ENCODE measurements at regions not wholly inside any gene's neighbourhood (a gene's known extent, or its start where the extent isn't known, plus 50 kb on each side); places are given as distances from the start of the nearest gene placed in this dataset.
"Not testable (repeated sequence)": the region's sequence is repeated elsewhere in the genome, so short reads cannot be mapped to it uniquely, and the experiment has no call there.

DNA sequence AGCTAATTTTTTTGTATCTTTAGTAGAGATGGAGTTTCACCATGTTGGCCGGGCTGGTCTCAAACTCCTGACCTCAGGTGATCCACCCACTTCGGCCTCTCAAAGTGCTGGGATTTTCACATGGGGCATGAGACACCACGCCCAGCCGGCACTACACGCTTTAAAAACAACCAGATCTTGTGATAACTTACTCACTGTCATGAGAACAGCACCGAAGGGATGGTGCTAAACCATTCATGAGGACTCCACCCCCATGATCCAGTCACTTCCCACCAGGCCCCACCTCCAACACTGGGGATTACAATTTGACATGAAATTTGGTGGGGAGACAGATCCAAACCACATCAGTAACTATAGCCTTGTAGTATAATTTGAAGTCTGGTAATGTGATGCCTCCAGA lies 67.4 kb upstream of the ZNF169 start:
- DNase-seq (ENCODE audit: low spot score), result not testable (repeated sequence)

DNA sequence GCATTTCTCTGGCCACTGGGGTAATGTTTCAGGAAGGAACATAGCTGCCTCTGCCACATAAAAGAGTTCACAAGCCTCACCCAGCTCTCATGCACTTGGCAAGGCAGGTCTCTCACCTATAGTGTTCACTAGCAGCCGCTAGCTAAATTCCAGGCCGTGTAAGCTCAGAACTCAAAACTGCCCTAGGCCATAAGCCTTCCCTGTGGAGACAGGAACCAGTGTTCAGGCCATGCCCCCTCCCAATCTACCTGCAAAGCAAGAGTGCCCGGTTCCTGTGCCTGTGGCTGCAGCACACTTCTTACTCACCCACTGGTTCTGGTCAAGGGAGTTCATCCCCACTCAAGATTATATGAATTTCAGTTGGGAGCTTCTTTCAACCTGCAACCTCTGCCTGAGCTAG lies 60.7 kb upstream of the ZNF169 start:
- DNase-seq (ENCODE audit: low spot score), result no peak

DNA sequence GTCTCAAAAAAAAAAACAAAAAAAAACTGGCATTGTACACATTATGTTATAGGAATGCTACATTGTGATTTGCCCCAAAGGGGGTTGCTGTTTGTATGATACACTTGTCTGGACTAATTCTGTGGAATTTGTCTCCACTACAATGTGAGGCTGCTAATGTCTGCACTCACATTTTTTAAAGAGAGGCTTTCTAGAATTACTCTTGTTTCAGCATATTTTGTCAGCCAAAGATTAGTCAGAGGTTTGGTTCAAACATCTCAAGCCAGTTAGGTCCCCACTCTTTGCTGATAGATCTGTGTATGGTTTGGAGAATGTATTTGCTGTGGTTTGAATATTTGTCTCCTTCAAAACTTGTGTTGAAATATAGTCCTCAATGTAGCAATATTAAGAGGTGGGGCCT lies 59.3 kb upstream of the ZNF169 start:
- no peak for DNase-seq (ENCODE audit: low spot score)

DNA sequence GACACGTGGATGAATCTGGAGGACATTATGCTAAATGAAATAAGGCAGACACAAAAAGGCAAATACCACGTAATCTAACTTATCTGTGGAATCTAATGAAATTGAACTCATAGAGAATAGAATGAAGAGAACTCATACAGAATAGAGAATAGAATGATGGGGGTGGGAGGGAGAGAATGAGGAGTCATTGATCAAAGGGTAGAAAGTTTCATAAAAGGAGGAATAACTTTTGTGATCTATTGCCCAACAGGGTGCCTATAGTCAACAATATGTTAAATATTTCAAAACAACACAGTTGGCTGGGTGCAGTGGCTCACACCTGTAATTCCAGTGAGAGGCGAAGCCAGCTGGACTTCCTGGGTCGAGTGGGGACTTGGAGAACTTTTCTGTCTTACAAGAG lies 54.9 kb upstream of the ZNF169 start:
- no peak for DNase-seq (ENCODE audit: low spot score)

DNA sequence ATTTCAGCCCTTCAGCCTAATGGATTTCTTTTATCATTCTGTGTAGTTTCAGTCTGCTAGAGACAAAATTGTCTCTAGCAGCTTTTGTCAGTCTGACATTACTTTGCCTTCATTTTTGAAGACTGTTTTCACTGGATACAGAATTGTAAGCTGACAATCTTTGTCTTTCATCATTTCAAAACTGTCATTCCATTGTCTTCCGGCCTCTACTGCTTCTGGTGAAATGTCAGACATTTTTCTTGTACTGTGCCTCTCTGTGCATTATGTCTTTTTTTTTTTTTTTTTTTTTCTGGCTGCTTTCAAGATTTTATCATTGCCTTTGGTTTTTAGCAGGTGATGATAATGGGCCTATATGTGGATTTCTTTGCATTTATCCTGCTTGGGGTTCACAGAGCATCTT lies 51.3 kb upstream of the ZNF169 start:
- no peak for DNase-seq (ENCODE audit: low spot score)

Measured in hematopoietic multipotent progenitor cell treated with erythropoietin and hydrocortisone succinate and interleukin-3 and kit ligand, for 15 days (in vitro differentiated cells).